Spleen (tissue), 7 donors: ENCODE measurements at regions not wholly inside any gene's neighbourhood (a gene's known extent, or its start where the extent isn't known, plus 50 kb on each side); places are given as distances from the start of the nearest gene placed in this dataset.

ENCODE experiments used
- POLR2A ChIP-seq, 3 donors: fragments of 450-650 bp; IDR thresholded peaks; one replicate each; pipeline ENCODE4 v1.5.1; 2017; ENCODE audit warnings: antibody characterized with exemption in 3 of 3, mild to moderate bottlenecking in 1 of 3
- POLR2AphosphoS5 ChIP-seq, 3 donors: sonication (generic); formaldehyde crosslinking; IDR thresholded peaks; one replicate each; pipeline ENCODE4 v1.5.1; 2017; ENCODE audit warnings: antibody characterized with exemption in 3 of 3
- TF ChIP-seq, protein P1 (sequence below), 11 experiments: fragments of 200-600 bp in 7 of 11; fragments of 450-650 bp in 4 of 11; sonication (generic) in 4 of 11; IDR thresholded peaks in 8 of 11; conservative IDR thresholded peaks in 3 of 11; 1 replicate in 7 of 11; 2 replicates in 4 of 11; pipeline versions ENCODE4 v1.4.0 to v1.8.0; 2016 to 2021; ENCODE audit warnings: antibody characterized with exemption in 11 of 11, inconsistent platforms in 4 of 11, mild to moderate bottlenecking in 1 of 11
- donor health status: DM: no; HTN: no; CAD: no; lungs with moderate emphysema.
- donor health status: DM: no; HTN: no; CAD: no.
- donor health status: DM: no; HTN: no; CAD: no.

DNA sequence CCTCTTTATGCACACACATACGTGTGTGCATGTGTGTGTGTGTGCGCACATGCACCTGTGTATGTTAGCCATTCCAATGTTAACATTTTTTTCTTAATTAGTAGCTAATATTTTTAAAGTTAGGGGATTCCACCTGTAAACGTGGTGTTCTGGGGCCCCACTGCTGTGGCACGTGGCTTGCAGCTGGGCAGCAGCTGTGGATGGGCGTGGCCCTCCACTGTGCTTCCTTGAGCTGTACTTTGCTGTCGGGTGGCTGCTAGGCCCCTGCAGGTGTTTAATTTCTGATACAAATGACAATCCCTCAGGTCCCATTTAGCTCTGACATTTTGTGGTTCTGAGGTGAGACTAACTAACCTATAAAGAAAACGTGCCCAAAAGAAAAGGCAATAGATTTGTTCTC lies 58.9 kb upstream of the GJB6 start:
- TF ChIP-seq POLR2A (IDR thresholded peaks at IDR 0.05), result no peak
- TF ChIP-seq, protein P1, sequence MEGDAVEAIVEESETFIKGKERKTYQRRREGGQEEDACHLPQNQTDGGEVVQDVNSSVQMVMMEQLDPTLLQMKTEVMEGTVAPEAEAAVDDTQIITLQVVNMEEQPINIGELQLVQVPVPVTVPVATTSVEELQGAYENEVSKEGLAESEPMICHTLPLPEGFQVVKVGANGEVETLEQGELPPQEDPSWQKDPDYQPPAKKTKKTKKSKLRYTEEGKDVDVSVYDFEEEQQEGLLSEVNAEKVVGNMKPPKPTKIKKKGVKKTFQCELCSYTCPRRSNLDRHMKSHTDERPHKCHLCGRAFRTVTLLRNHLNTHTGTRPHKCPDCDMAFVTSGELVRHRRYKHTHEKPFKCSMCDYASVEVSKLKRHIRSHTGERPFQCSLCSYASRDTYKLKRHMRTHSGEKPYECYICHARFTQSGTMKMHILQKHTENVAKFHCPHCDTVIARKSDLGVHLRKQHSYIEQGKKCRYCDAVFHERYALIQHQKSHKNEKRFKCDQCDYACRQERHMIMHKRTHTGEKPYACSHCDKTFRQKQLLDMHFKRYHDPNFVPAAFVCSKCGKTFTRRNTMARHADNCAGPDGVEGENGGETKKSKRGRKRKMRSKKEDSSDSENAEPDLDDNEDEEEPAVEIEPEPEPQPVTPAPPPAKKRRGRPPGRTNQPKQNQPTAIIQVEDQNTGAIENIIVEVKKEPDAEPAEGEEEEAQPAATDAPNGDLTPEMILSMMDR (IDR thresholded peaks at IDR 0.05 in 8 of 11, conservative IDR thresholded peaks at IDR 0.05 in 3 of 11), result no peak
- no peak for TF ChIP-seq POLR2AphosphoS5 (IDR thresholded peaks at IDR 0.05)
